Superior temporal gyrus (tissue), 1 donor: ENCODE measurements at regions not wholly inside any gene's neighbourhood (a gene's known extent, or its start where the extent isn't known, plus 50 kb on each side); places are given as distances from the start of the nearest gene placed in this dataset.
A peak's percentile ranks its signal among the peaks of the same experiment; 100 is the strongest.

Source experiments
- DNase-seq: peaks from one replicate; pipeline ENCODE4 v3.0.0-alpha.2; 2016; ENCODE audit errors: extremely low spot score

- DNase-seq, result no peak
These were observed 50.7 kb upstream of the ACOT11 start for GRCh38 chr1:54497338-54497737.

GRCh38 chr1:54495954-54496353, 52.1 kb upstream of the ACOT11 start:
- no peak for DNase-seq

GRCh38 chr1:54493608-54494007, 54.4 kb upstream of the ACOT11 start:
- no peak for DNase-seq

- DNase-seq, result no peak
These were observed 57.4 kb upstream of the ACOT11 start for GRCh38 chr1:54490361-54491248.

GRCh38 chr1:54489627-54490250, 58.3 kb upstream of the ACOT11 start:
- DNase-seq, result no peak

DNA sequence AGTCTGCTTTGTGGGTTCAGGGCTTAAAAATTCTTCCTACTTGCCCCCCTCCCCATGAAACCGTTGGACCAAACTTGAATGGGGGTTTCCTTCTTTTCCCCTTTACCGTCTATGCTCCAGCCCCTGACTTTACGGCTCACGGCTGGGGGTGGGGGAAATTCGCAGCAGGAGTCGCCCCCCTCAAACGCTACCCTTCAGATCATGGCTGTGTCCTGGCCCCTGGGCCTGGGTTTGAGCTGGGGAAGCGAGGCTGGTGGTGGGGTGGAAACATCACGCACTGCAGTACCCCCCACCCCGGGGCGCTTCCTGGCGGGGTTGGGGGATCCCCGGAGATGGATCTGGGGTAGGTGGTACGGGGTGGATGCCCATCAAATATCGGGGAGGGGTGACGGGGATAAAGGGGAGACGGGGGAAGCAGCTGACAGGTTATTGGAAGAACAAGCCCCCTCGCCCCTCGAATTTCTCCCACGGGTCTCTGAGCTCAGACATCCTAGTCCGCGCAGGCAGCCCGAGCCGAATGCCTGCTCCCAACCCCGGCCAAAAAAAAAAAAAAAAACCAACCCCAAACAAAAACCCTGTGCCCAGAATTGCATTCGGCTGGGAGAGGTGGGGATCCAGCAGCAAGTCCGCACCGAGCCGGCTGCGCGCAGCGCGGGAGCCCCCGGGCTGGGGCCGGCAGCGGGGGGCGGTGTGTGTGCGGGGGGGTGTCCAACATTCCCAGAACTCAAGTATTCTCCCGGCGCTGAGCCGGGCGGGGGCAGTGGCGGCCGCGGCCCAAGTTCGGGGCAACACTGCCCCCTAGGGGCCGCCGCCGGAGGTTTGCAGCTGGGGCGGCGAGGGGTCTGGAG, 59.0 kb upstream of the ACOT11 start:
- DNase-seq, result peak; percentile 83

DNA sequence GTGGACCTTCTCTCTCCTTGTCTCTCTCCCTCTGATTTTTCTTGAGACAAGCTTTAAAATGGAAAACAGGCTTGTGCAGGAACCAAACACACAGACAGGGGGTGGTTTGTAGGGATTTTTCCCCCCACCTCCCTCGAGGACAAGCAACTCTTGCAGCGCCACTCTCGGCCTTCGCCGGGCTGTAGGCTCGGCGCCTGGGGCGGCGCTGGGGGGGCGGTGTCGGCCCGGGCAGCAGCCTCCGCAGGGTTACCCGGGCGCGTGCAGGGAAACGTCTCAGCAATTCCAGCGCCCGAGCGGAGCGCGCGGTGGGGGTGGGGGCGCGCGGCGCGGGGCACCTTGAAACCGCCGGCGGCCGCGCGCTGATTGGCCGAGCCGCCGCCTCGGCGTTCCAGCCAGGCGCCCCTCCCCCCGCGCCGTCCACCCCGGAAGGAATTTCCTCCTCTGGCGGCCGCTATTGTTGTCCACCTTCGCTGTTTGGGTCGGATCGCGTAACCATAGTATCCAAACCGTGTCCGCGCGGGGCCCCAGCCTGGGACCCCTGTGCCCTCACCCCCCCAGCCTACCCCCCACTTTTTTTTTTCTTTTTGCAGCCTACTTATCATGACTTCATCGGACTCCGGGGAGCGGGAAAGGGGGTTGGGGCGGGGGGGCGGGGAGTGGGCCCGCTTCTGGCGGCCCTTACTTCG, 59.8 kb upstream of the ACOT11 start:
- peak; percentile 82 for DNase-seq

GRCh38 chr1:54487571-54488050, 60.4 kb upstream of the ACOT11 start:
- DNase-seq, result peak; percentile 65

DNA sequence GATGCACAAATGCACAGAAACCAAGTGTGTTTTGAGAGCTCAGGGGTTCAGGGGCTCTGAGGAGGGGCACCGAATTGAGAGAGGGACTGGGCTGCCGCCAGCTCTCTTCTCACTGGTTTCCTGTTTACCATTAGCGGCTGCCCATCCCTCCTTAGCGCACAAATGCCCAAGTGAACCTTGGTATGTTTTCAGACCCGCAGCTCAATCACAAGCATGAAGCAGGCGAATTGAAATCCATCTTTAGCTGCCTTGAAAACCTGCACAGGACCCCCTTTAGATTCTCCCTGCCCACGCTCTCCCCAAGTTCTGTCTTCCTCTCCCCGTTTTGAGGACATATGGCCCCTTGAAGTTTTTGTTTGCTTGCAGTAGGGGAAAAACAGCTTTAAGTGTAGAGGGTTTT, 61.1 kb upstream of the ACOT11 start:
- DNase-seq, result no peak

- DNase-seq, result no peak
These were observed 62.6 kb upstream of the ACOT11 start for GRCh38 chr1:54485416-54485815.

DNA sequence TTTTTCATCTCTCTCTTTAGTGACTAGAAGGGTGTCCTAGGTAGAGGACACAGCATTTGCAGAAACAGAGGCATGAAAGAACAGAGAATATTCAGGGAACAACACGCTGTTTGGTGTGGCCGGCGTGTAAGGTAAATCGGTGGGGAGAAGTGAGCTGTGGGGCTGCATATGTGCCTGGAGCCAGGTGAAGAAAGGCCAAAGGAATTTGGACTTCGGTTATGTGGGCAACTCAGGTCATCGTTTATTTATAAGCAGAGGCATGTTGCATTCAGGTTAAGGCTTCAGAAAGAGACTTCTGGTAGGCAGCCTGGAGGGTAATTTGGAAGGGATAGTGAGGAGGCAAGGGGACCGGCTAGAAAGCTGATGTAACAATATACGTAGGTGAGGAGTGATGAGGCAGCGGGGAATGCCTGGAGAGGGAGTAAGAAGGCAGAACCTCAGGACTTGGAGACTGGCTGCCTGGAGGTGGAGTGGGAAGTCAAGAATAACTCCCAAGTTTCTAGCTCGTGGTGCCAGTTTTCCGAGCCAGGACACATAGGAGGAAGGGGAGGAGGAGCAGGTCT, 64.1 kb upstream of the ACOT11 start:
- no peak for DNase-seq

- no peak for DNase-seq
These were observed 66.7 kb upstream of the ACOT11 start for GRCh38 chr1:54481201-54481884.

GRCh38 chr1:54480525-54480848, 67.5 kb upstream of the ACOT11 start:
- DNase-seq, result no peak

GRCh38 chr1:54479841-54480524, 68.0 kb upstream of the ACOT11 start:
- DNase-seq, result no peak

GRCh38 chr1:54479251-54479650, 68.8 kb upstream of the ACOT11 start:
- no peak for DNase-seq

DNA sequence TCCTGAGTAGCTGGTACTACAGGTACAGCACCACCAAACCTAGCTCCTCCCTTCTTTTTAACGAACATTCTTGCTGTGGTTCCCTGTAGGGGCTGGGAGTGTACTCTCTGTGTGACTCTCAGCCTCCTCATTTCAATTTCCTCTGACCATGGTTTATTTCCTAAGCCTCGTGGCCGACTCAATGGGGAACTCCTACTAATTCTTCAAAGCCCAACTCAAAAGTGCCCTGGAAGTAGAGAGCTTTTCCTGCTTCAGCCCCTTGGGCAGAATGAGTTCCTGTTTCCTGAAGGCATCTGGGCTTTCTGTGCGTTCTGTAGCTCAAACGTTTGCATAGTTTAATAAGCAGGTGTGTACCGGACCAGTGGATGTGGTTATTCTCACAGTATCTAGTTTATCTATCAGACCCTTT, 70.9 kb upstream of the ACOT11 start:
- no peak for DNase-seq

DNA sequence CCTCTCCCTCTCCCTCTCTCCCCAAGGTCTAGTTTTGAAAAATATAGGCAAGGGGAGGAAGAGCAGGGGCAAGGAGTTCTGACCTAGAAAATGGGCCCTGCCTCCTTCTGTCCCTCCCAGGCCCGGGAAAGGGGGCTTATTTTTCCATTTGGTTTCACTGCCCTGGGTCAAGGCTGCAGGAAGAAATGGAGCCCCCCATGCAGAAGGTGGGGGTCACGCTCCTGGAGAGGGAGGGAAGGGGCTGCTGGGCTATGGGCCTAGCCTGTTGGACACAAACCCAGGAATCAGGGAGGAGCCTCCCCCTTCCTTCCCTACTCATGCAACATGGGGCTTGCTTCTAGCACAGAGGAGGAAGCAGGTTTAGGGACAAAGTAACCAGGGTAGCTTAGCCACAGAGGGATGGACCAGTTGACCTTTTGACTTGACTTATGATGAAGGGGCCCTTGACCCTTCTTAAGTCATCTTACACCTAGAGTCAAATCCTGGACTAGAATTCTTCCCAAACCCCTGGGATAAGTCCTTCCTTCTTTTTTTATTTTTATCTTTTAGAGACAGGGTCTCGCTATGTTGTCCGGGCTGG, 70.4 kb upstream of the SSBP3 start:
- DNase-seq, result no peak

DNA sequence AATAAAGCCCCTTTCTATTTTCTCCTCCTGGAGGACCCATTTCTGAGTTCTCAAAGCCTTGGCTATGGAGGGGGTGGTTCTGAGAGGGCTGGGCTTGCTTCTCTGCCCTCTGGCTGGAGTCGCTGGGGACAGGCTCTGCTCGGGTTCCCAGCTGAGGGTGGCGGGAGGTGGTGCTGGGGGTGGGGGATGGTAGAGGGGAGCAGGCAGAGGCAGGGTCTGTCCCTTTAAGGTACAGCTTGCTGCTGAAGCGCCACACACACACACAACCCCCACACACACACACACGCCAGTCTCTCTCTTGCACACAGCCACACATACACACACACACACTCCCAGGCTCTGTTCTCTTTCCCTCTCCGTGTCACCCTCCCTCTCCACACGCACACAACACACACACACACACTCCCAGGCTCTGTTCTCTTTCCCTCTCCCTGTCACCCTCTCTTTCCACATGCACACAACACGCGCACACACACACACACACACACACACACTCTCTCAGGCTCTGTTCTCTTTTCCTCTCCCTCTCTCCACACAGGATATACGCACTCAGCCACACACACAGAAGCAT, 69.8 kb upstream of the SSBP3 start:
- no peak for DNase-seq

DNA sequence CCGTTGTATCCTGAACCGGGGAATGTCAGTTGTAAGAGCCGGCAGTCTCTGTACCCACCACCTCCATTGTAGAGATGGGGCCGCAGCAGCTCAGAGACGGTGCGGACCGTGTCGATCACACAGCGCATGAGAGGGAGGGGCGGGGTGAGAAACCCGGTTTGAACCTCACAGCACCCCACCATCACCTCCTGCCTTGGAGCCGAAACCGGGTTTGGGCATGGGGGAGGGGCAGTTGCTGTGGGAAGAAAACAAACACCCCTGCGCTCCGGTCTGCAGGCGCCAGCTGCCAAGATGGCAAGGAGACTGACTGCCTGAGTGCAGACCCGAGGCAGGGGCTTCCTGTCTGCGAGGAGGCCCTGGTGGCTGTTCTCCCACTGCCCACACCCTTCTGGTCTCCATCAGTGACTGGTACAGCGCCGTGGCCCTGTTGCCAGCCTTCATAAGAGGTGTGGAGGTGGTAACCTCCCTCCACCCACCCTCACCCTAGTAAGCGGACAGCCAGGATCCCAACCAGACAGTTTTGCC, 69.2 kb upstream of the SSBP3 start:
- no peak for DNase-seq
